GM20000 (cell line): ENCODE measurements at regions not wholly inside any gene's neighbourhood (a gene's known extent, or its start where the extent isn't known, plus 50 kb on each side); places are given as distances from the start of the nearest gene placed in this dataset.

Experiments
- DNase-seq: peaks from one replicate; pipeline ENCODE4 v3.0.0; 2012; ENCODE audit warnings: low spot score
- TF ChIP-seq, protein P1 (sequence below): IDR thresholded peaks from 2 replicates; pipeline ENCODE4 v1.5.1; 2012; ENCODE audit warnings: mild to moderate bottlenecking, control low read depth; ENCODE audit errors: extremely low read depth, missing control alignments

- no peak for DNase-seq
- TF ChIP-seq, protein P1, sequence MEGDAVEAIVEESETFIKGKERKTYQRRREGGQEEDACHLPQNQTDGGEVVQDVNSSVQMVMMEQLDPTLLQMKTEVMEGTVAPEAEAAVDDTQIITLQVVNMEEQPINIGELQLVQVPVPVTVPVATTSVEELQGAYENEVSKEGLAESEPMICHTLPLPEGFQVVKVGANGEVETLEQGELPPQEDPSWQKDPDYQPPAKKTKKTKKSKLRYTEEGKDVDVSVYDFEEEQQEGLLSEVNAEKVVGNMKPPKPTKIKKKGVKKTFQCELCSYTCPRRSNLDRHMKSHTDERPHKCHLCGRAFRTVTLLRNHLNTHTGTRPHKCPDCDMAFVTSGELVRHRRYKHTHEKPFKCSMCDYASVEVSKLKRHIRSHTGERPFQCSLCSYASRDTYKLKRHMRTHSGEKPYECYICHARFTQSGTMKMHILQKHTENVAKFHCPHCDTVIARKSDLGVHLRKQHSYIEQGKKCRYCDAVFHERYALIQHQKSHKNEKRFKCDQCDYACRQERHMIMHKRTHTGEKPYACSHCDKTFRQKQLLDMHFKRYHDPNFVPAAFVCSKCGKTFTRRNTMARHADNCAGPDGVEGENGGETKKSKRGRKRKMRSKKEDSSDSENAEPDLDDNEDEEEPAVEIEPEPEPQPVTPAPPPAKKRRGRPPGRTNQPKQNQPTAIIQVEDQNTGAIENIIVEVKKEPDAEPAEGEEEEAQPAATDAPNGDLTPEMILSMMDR: no peak
These were observed 249.1 kb upstream of the TSHZ2 start for GRCh38 chr20:52722926-52723688.

DNA sequence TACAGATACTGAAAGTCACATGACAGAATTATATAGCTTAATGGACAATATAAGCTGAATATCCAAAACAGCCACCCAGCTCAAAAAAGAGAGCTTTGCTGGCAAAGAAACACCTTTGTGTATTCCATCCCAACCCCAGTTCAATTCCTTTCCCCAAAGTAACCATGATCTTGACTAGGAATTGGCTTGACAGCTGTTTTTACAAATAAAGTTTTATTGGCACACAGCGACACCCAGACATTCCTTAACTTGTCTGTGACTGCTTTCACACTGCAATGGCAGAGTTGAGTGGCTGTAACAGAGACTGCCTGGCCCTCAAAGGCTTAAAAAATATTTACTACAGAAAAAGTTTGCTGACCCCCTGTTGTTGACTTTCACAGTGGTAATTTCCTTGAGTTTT is 264.0 kb upstream of the TSHZ2 start:
- TF ChIP-seq, protein P1: no peak
- DNase-seq: no peak

GRCh38 chr20:52704553-52704952 is 267.6 kb upstream of the TSHZ2 start:
- TF ChIP-seq, protein P1: no peak

DNA sequence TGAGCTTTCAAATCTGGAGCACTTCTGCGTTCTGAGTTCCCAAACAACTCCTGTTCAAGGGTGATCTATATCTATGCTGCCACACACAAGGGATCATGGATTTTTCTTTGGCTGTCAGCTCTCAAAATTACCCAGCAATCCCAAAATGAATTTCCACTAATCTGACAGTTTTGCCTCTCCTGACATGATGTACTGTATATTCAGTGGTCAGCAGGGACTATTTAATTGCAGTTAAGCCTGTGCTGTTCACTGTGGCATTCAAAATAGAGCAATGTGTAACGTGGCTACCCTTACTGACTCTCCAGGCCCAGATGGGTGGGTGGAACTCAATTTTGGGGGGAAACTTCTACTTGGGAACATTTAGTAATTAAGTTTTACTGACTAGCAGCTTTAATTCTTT is 283.8 kb upstream of the TSHZ2 start:
- no peak for DNase-seq
- TF ChIP-seq, protein P1: no peak

More at GRCh38 chr20:52704553-52704952, 267.6 kb upstream of the TSHZ2 start:
- no peak for DNase-seq

- DNase-seq: no peak
- TF ChIP-seq, protein P1: no peak
These were observed 287.3 kb upstream of the TSHZ2 start for GRCh38 chr20:52684905-52685304.

GRCh38 chr20:52684176-52684575 is 288.0 kb upstream of the TSHZ2 start:
- DNase-seq: no peak

DNA sequence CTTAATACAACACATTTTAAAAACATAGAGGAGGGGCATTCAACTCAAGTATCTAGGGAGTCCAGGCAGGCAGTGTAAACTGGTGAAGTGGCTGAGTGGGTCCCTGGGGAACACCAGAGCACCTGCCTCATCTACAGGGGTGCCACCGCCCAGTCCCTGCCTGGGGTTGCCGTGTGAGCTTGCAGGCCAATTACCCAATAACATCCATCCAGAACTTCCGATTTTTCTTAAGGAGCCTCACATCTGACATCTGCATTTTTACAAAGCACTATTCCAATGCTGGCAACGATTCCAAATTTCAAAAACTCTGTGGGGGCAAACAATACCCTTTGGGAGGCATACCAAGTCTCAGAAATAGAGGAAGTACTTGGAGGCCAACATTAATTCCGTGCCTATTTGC is 288.4 kb upstream of the TSHZ2 start:
- DNase-seq: no peak
- TF ChIP-seq, protein P1: no peak

More at GRCh38 chr20:52684176-52684575, 288.0 kb upstream of the TSHZ2 start:
- TF ChIP-seq, protein P1: no peak
